ENCODE measurements at regions not wholly inside any gene's neighbourhood (a gene's known extent, or its start where the extent isn't known, plus 50 kb on each side); places are given as distances from the start of the nearest gene placed in this dataset.

- intact Hi-C loops (cut with DNase I), result no loop called here
- Histone ChIP-seq H3K27ac (ENCODE audit: low read length) (no peak overlapping the region), H3K4me1 (ENCODE audit: control insufficient read depth, insufficient read depth, low read length) (no peaks in the 10 kb centered on the region), H3K4me3 (ENCODE audit: low read length) (no peak overlapping the region), H3K9me3 (ENCODE audit: control insufficient read depth, low read length) (no peaks in the 10 kb centered on the region), H3K27me3 (ENCODE audit: control insufficient read depth, insufficient read depth) (no peaks in the 10 kb centered on the region)
- ATAC-seq, result no peak
- WGBS, result 90% methylated on average over 1 of the region's 1 CpG
- DNase-seq, result no peak
Observed at GRCh38 chr17:70024253-70024652, 50.8 kb upstream of the KCNJ16 start.
